HCT116 (cell line): ENCODE measurements at regions not wholly inside any gene's neighbourhood (a gene's known extent, or its start where the extent isn't known, plus 50 kb on each side); places are given as distances from the start of the nearest gene placed in this dataset.
"Not testable (repeated sequence)": the region's sequence is repeated elsewhere in the genome, so short reads cannot be mapped to it uniquely, and the experiment has no call there.

ENCODE experiments used
- ATAC-seq: fragments of 200-7000 bp; cut with Tn5 transposase; 2 replicates; pipeline ENCODE4 v1.9.1; 2020; ENCODE audit warnings: mild to moderate bottlenecking, moderate library complexity
- BruUV-seq: library from RNA; stranded (reverse); fragments of 400-500 nt; replicated peaks from 2 replicates; lab custom pipeline; 2021; lab: Mats Ljungman, UMichigan
- CTCF ChIA-PET: fragments of 300-600 bp; sonication (Branson Sonifier 250); formaldehyde crosslinking; loops from one replicate; lab custom pipeline; 2021; ENCODE audit warnings: antibody characterized with exemption; lab: Charles Lee
- POLR2A ChIA-PET: fragments of 300-600, 350-600 bp; sonication (Branson Sonifier 250); formaldehyde crosslinking; loops from one replicate; lab custom pipeline; 2021; ENCODE audit warnings: antibody characterized with exemption; lab: Charles Lee
- RAD21 ChIA-PET, 2 experiments: fragments of 300-600 bp; sonication (Branson Sonifier 250); formaldehyde crosslinking; loops; one replicate each; lab custom pipeline; 2023; ENCODE audit warnings: low total read pairs in 2 of 2; ENCODE audit not compliant: uncharacterized antibody in 2 of 2, unreplicated experiment in 2 of 2, low non-redundant PET in 1 of 2; lab: Charles Lee
- DNase-seq: peaks from one replicate; pipeline ENCODE4 v3.0.0-alpha.2; 2010; ENCODE audit warnings: low read depth, low spot score
- H2AFZ ChIP-seq: fragments of 200-600 bp; shearing (Covaris generic), sonication (generic); 2 replicates; pipeline ENCODE4 v1.6.1; 2017; ENCODE audit warnings: low read depth, mixed run types, mixed read lengths, antibody characterized with exemption, low read length; ENCODE audit not compliant: poor library complexity, severe bottlenecking
- H3K27ac ChIP-seq: 2 replicates; pipeline ENCODE4 v1.5.1; 2012; ENCODE audit warnings: low read depth, low read length
- H3K27me3 ChIP-seq: fragments of 200-600 bp; sonication (generic); 2 replicates; pipeline ENCODE4 v1.6.1; 2016; ENCODE audit warnings: mixed run types, low read length, mixed read lengths; ENCODE audit not compliant: insufficient read depth
- H3K36me3 ChIP-seq, 2 experiments: fragments of 200-500 bp in 1 of 2; fragments of 200-600 bp in 1 of 2; sonication (Bioruptor generic) in 1 of 2; sonication (generic) in 1 of 2; 2 replicates each; pipeline versions ENCODE4 v1.5.1 to v1.6.1; 2014 to 2016; ENCODE audit warnings: low read length in 2 of 2, inconsistent platforms in 1 of 2, mixed read lengths in 1 of 2, mixed run types in 1 of 2; ENCODE audit not compliant: insufficient read depth in 2 of 2, control insufficient read depth in 1 of 2
- H3K4me1 ChIP-seq, 2 experiments: fragments of 200-600 bp in 1 of 2; sonication (generic) in 1 of 2; 2 replicates each; pipeline versions ENCODE4 v1.5.1 to v1.6.1; 2012 to 2017; ENCODE audit warnings: low read length in 2 of 2, inconsistent platforms in 1 of 2, mild to moderate bottlenecking in 1 of 2, mixed read lengths in 1 of 2, mixed run types in 1 of 2, moderate library complexity in 1 of 2; ENCODE audit not compliant: insufficient read depth in 2 of 2, control insufficient read depth in 1 of 2
- H3K4me2 ChIP-seq: fragments of 200-600 bp; sonication (generic); 2 replicates; pipeline ENCODE4 v1.6.1; 2017; ENCODE audit warnings: mixed run types, low read length, mixed read lengths
- H3K4me3 ChIP-seq, 2 experiments: fragments of 200-600 bp in 1 of 2; sonication (generic) in 1 of 2; replicated peaks in 1 of 2; 2 replicates each; pipeline ENCODE4 v1.5.1; 2011 to 2016; ENCODE audit warnings: low read length in 2 of 2, control low read depth in 1 of 2, low read depth in 1 of 2, mild to moderate bottlenecking in 1 of 2, mixed read lengths in 1 of 2, mixed run types in 1 of 2
- H3K79me2 ChIP-seq: fragments of 200-600 bp; sonication (generic); 2 replicates; pipeline ENCODE4 v1.6.1; 2017; ENCODE audit warnings: mild to moderate bottlenecking, mixed run types, low read length, moderate library complexity, mixed read lengths; ENCODE audit not compliant: insufficient read depth
- H3K9ac ChIP-seq: fragments of 200-600 bp; sonication (generic); 2 replicates; pipeline ENCODE4 v1.6.1; 2016; ENCODE audit warnings: low read length, mixed read lengths
- H3K9me2 ChIP-seq: fragments of 200-600 bp; sonication (generic), shearing (Covaris generic); 2 replicates; pipeline ENCODE4 v1.6.1; 2017; ENCODE audit warnings: mixed run types, mild to moderate bottlenecking, moderate library complexity; ENCODE audit not compliant: insufficient read depth
- H3K9me3 ChIP-seq, 2 experiments: fragments of 200-500 bp in 1 of 2; fragments of 200-600 bp in 1 of 2; sonication (Bioruptor generic) in 1 of 2; sonication (generic) in 1 of 2; 2 replicates each; pipeline ENCODE4 v1.6.1; 2014 to 2017; ENCODE audit warnings: low read length in 2 of 2, mixed read lengths in 2 of 2, inconsistent platforms in 1 of 2, low read depth in 1 of 2, mild to moderate bottlenecking in 1 of 2, mixed run types in 1 of 2, moderate library complexity in 1 of 2; ENCODE audit not compliant: control insufficient read depth in 1 of 2, insufficient read depth in 1 of 2
- H4K20me1 ChIP-seq: fragments of 200-600 bp; sonication (generic), shearing (Covaris generic); 2 replicates; pipeline ENCODE4 v1.6.1; 2017; ENCODE audit warnings: mixed run types, mild to moderate bottlenecking, moderate library complexity; ENCODE audit not compliant: insufficient read depth
- intact Hi-C: fragments of 100-400 bp; cut with micrococcal nuclease; formaldehyde crosslinking; loops from 2 replicates; pipeline ENCODE4 v1.10.0; 2022

- intact Hi-C loops, result not testable (repeated sequence)
These were observed 195.8 kb upstream of the TPTE start for GRCh38 chr21:10325546-10325945.

GRCh38 chr21:10326146-10326545, 195.2 kb upstream of the TPTE start:
- RAD21 ChIA-PET, H3K79me2 ChIP-seq, CTCF ChIA-PET, H3K27ac ChIP-seq, BruUV-seq, H3K4me3 ChIP-seq, POLR2A ChIA-PET, H3K27me3 ChIP-seq, intact Hi-C loops, H3K36me3 ChIP-seq, H3K9me2 ChIP-seq, H3K4me1 ChIP-seq, H3K9ac ChIP-seq, H4K20me1 ChIP-seq, DNase-seq, ATAC-seq, H3K4me2 ChIP-seq, H2AFZ ChIP-seq: not testable (repeated sequence)
- H3K9me3 ChIP-seq, result peaks cover 35 to 55% of the 10 kb centered on the region in 2 experiments; a peak in 3 of 4 replicates

More at GRCh38 chr21:10325546-10325945, 195.8 kb upstream of the TPTE start:
- H3K36me3 ChIP-seq, H3K79me2 ChIP-seq, H3K27ac ChIP-seq, H3K9ac ChIP-seq, H2AFZ ChIP-seq, ATAC-seq, H3K27me3 ChIP-seq, CTCF ChIA-PET, H3K4me3 ChIP-seq, POLR2A ChIA-PET, H3K9me2 ChIP-seq, H3K4me2 ChIP-seq, H3K4me1 ChIP-seq, H4K20me1 ChIP-seq, BruUV-seq, RAD21 ChIA-PET: not testable (repeated sequence)
- peaks cover 29 to 49% of the 10 kb centered on the region in 2 experiments; a peak in 3 of 4 replicates for H3K9me3 ChIP-seq
- peak; percentile 63 for DNase-seq

- POLR2A ChIA-PET, H3K4me2 ChIP-seq, H2AFZ ChIP-seq, H3K9me2 ChIP-seq, H3K4me1 ChIP-seq, RAD21 ChIA-PET, H3K36me3 ChIP-seq, BruUV-seq, DNase-seq, intact Hi-C loops, H3K27me3 ChIP-seq, H3K4me3 ChIP-seq, H3K9ac ChIP-seq, ATAC-seq, CTCF ChIA-PET, H4K20me1 ChIP-seq, H3K79me2 ChIP-seq, H3K27ac ChIP-seq: not testable (repeated sequence)
- H3K9me3 ChIP-seq, result peaks cover 44 to 64% of the 10 kb centered on the region in 2 experiments; a peak in 3 of 4 replicates
These were observed 192.7 kb upstream of the TPTE start for GRCh38 chr21:10328646-10329045.

- H3K36me3 ChIP-seq, H3K4me1 ChIP-seq, H3K27me3 ChIP-seq, H3K4me2 ChIP-seq, BruUV-seq, RAD21 ChIA-PET, CTCF ChIA-PET, DNase-seq, H3K9ac ChIP-seq, H4K20me1 ChIP-seq, H2AFZ ChIP-seq, ATAC-seq, H3K79me2 ChIP-seq, intact Hi-C loops, H3K4me3 ChIP-seq, POLR2A ChIA-PET, H3K27ac ChIP-seq, H3K9me2 ChIP-seq: not testable (repeated sequence)
- peaks cover 44 to 61% of the 10 kb centered on the region in 2 experiments; a peak in 3 of 4 replicates for H3K9me3 ChIP-seq
These were observed 190.7 kb upstream of the TPTE start for GRCh38 chr21:10330641-10331119.
